ENCODE measurements at regions not wholly inside any gene's neighbourhood (a gene's known extent, or its start where the extent isn't known, plus 50 kb on each side); places are given as distances from the start of the nearest gene placed in this dataset.

DNA sequence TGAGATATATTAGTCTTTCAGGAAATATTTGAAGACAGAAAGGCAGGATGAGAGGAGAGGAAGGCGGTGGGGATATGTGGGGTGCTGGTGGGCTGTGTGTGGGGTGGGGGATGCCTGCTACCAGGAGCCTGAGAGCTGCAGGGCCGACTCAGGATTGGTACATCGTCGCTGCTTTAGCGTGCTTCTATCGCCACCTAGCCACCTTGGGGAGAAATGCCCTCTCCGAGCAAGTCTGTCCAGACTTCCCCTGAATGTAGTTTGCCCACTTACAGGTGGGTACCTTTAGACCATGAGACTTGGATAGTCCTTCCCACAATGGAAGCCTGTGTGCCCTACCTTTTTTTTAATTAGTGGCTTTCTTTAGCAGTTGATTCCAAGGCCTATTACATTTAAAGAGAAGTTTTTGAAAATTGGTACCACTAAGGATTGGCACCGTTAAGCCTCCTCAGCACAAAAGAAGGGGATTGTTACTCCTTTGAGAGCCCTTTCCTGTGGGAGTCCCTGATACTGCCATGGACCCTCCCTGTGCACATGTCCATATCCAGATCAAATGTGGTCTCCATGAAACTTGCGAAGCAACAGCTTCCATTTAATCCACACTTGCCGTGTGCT lies 114.1 kb upstream of the NDUFV2 start:
- TF ChIP-seq EZH2phosphoT487 (IDR thresholded peaks at IDR 0.05; ENCODE audit: borderline replicate concordance, low read length) = no peak
- TF ChIP-seq, protein P1, sequence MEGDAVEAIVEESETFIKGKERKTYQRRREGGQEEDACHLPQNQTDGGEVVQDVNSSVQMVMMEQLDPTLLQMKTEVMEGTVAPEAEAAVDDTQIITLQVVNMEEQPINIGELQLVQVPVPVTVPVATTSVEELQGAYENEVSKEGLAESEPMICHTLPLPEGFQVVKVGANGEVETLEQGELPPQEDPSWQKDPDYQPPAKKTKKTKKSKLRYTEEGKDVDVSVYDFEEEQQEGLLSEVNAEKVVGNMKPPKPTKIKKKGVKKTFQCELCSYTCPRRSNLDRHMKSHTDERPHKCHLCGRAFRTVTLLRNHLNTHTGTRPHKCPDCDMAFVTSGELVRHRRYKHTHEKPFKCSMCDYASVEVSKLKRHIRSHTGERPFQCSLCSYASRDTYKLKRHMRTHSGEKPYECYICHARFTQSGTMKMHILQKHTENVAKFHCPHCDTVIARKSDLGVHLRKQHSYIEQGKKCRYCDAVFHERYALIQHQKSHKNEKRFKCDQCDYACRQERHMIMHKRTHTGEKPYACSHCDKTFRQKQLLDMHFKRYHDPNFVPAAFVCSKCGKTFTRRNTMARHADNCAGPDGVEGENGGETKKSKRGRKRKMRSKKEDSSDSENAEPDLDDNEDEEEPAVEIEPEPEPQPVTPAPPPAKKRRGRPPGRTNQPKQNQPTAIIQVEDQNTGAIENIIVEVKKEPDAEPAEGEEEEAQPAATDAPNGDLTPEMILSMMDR (IDR thresholded peaks at IDR 0.05; ENCODE audit: low read depth, low read length, poor library complexity, severe bottlenecking) = peak; percentile 87
